Suprapubic skin (tissue), 4 donors: ENCODE measurements at regions not wholly inside any gene's neighbourhood (a gene's known extent, or its start where the extent isn't known, plus 50 kb on each side); places are given as distances from the start of the nearest gene placed in this dataset.

Experiments used
- DNase-seq, 2 donors: peaks; one replicate each; pipeline ENCODE4 v3.0.0-alpha.2; 2019; ENCODE audit warnings: low spot score in 2 of 2
- H3K27ac ChIP-seq: fragments of 200-600 bp; sonication (generic); one replicate; pipeline ENCODE4 v1.5.1; 2019
- H3K27me3 ChIP-seq: fragments of 200-600 bp; sonication (generic); one replicate; pipeline ENCODE4 v1.5.1; 2019
- H3K36me3 ChIP-seq: fragments of 200-600 bp; sonication (generic); one replicate; pipeline ENCODE4 v1.5.1; 2019
- H3K4me1 ChIP-seq: fragments of 200-600 bp; sonication (generic); one replicate; pipeline ENCODE4 v1.5.1; 2019
- H3K4me3 ChIP-seq: fragments of 200-600 bp; sonication (generic); one replicate; pipeline ENCODE4 v1.5.1; 2019; ENCODE audit warnings: mild to moderate bottlenecking
- H3K9me3 ChIP-seq: fragments of 200-600 bp; sonication (generic); one replicate; pipeline ENCODE4 v1.5.1; 2019
- EP300 ChIP-seq: sonication (generic); formaldehyde crosslinking; IDR thresholded peaks from one replicate; pipeline ENCODE4 v1.6.1; 2017; ENCODE audit warnings: antibody characterized with exemption
- POLR2A ChIP-seq, 2 donors: fragments of 450-650 bp; IDR thresholded peaks; one replicate each; pipeline ENCODE4 v1.6.1; 2017; ENCODE audit warnings: antibody characterized with exemption in 2 of 2, mild to moderate bottlenecking in 2 of 2, moderate library complexity in 2 of 2
- POLR2AphosphoS5 ChIP-seq, 3 donors: sonication (generic); formaldehyde crosslinking; IDR thresholded peaks; one replicate each; pipeline ENCODE4 v1.6.1; 2017; ENCODE audit warnings: antibody characterized with exemption in 3 of 3
- WGBS: methylation state at CpG from one replicate; pipeline ENCODE4 v1.1.5; 2018; 5-methylcytosine and 5-hydroxymethylcytosine counted together
- TF ChIP-seq, protein P1 (sequence below), 2 donors: fragments of 200-600 bp in 1 of 2; fragments of 450-650 bp in 1 of 2; sonication (generic) in 1 of 2; IDR thresholded peaks; one replicate each; pipeline ENCODE4 v1.5.1; 2016 to 2019; ENCODE audit warnings: antibody characterized with exemption in 2 of 2, mild to moderate bottlenecking in 1 of 2, moderate library complexity in 1 of 2

DNA sequence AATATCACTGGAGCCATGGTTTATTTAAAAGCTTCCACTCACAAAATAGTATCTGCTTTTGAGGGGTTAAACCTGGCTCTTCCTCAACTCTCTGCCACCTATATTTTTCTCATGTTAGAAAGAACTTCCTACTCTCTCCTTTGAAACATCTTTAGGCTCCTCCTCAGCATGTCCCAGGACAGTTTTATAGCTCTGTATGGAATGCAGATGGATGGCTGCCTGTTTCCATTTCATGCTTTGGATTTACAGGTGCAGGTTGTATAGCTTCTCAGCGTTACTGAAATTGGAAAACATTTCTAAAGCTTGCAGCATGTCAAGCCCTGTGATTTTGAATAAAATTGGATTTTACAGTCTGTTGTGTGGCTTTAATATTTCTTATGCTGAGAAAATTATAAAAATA lies 314.0 kb downstream of the NDFIP2 start:
- no peaks in the 10 kb centered on the region for H3K9me3 ChIP-seq
- DNase-seq = no peak
- no peaks in the 10 kb centered on the region for H3K27me3 ChIP-seq
- TF ChIP-seq, protein P1, sequence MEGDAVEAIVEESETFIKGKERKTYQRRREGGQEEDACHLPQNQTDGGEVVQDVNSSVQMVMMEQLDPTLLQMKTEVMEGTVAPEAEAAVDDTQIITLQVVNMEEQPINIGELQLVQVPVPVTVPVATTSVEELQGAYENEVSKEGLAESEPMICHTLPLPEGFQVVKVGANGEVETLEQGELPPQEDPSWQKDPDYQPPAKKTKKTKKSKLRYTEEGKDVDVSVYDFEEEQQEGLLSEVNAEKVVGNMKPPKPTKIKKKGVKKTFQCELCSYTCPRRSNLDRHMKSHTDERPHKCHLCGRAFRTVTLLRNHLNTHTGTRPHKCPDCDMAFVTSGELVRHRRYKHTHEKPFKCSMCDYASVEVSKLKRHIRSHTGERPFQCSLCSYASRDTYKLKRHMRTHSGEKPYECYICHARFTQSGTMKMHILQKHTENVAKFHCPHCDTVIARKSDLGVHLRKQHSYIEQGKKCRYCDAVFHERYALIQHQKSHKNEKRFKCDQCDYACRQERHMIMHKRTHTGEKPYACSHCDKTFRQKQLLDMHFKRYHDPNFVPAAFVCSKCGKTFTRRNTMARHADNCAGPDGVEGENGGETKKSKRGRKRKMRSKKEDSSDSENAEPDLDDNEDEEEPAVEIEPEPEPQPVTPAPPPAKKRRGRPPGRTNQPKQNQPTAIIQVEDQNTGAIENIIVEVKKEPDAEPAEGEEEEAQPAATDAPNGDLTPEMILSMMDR (IDR thresholded peaks at IDR 0.05) = no peak
- TF ChIP-seq POLR2A (IDR thresholded peaks at IDR 0.05) (no peak), EP300 (no peak), POLR2AphosphoS5 (IDR thresholded peaks at IDR 0.05) (no peak)
- H3K4me1 ChIP-seq = no peaks in the 10 kb centered on the region
- H3K4me3 ChIP-seq = no peak overlapping the region
- WGBS = 57% methylated on average over 1 of the region's 1 CpG
- no peak overlapping the region for H3K27ac ChIP-seq
- H3K36me3 ChIP-seq = no peaks in the 10 kb centered on the region

DNA sequence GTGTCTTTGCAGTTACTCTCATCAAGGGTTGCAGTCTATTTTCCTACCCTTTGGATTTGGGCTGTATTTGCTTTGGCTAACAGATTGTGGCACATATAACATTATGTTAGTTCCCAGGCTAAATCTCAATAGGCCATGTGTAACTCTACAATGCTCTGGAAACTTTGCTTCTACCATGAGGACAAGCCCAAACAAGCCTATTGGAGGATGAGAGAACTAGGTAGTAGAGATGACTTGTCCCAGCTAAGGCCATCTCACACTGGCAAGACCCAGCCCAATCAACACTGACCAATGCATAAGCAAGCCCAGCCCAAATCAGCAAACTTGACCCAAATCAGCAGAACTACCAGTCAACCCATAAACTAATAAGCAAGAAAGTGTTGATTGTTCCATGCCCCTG lies 311.8 kb downstream of the NDFIP2 start:
- Histone ChIP-seq H3K9me3 (no peaks in the 10 kb centered on the region), H3K4me3 (no peak overlapping the region), H3K27ac (no peak overlapping the region), H3K27me3 (no peaks in the 10 kb centered on the region), H3K4me1 (no peaks in the 10 kb centered on the region), H3K36me3 (no peaks in the 10 kb centered on the region)
- TF ChIP-seq POLR2A (IDR thresholded peaks at IDR 0.05) = no peak
- TF ChIP-seq, protein P1 (IDR thresholded peaks at IDR 0.05) = no peak
- no peak for TF ChIP-seq POLR2AphosphoS5 (IDR thresholded peaks at IDR 0.05)
- TF ChIP-seq EP300 = no peak
- DNase-seq = no peak

DNA sequence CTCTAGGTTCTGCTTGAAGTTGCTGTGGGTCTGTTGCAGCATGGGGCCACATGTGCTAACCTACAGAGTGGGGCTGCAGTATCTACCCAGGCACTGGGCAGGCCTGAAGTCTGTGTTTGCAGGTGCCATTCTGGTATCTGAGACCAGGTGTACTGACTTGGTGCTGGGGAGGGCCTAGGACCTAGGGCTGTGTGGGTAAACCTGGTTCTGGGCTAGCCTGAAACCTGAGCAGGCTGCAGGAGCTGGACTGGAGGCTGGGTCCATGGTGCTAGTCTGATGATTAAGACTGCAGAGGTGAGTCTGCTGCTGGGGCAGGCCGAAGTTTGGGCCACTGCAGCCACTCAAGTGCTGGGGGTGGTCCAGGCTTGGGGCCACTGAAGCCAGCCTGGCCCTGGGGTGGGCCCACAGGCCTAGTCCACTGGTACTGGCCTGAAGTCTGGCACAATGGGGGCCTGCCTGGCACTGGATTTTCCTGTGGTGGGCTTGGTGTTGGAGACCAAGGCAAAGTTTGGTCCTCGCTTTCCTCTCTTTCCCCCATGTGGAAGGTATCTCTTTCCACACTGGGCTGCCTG lies 310.6 kb downstream of the NDFIP2 start:
- Histone ChIP-seq H3K4me3 (no peak overlapping the region), H3K27me3 (no peaks in the 10 kb centered on the region), H3K9me3 (no peaks in the 10 kb centered on the region), H3K4me1 (no peaks in the 10 kb centered on the region), H3K27ac (no peak overlapping the region), H3K36me3 (no peaks in the 10 kb centered on the region)
- TF ChIP-seq POLR2AphosphoS5 (IDR thresholded peaks at IDR 0.05) (no peak), EP300 (no peak)
- WGBS = 100% methylated on average over 1 of the region's 2 CpGs
- no peak for DNase-seq

DNA sequence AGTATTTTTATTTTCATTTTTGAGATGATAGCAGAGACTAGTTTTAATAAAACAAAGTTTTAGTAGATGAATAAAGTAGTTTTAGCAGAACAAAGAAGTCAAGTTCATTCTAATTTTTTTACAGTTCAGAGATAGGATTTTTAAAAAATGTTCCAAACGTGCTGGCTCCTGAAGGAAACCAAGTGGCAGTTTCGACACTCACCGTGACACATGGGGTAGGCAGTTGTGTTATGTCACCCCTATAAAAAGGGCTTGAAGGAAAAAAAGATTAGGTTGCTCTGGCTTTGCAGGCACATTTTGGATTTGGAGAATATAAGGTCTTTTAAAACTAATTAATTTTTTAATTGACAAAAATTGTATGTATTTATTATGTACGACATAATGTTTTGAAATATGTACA lies 305.2 kb downstream of the NDFIP2 start:
- H3K4me3 ChIP-seq = no peak overlapping the region
- no peaks in the 10 kb centered on the region for H3K27me3 ChIP-seq
- no peak for TF ChIP-seq EP300
- no peak for TF ChIP-seq POLR2AphosphoS5 (IDR thresholded peaks at IDR 0.05)
- TF ChIP-seq, protein P1 (IDR thresholded peaks at IDR 0.05) = no peak
- no peak for TF ChIP-seq POLR2A (IDR thresholded peaks at IDR 0.05)
- H3K36me3 ChIP-seq = no peaks in the 10 kb centered on the region
- DNase-seq = no peak
- H3K9me3 ChIP-seq = no peaks in the 10 kb centered on the region
- H3K27ac ChIP-seq = no peak overlapping the region
- 85% methylated on average over 4 of the region's 4 CpGs for WGBS
- peaks cover 2% of the 10 kb centered on the region for H3K4me1 ChIP-seq

- Histone ChIP-seq H3K9me3 (no peaks in the 10 kb centered on the region), H3K27me3 (no peaks in the 10 kb centered on the region), H3K4me1 (peaks cover 12% of the 10 kb centered on the region), H3K4me3 (no peak overlapping the region), H3K27ac (no peak overlapping the region), H3K36me3 (no peaks in the 10 kb centered on the region)
- TF ChIP-seq POLR2A (IDR thresholded peaks at IDR 0.05) = no peak
- TF ChIP-seq POLR2AphosphoS5 (IDR thresholded peaks at IDR 0.05) = no peak
- TF ChIP-seq, protein P1 (IDR thresholded peaks at IDR 0.05) = no peak
- no peak for TF ChIP-seq EP300
- 63% methylated on average over 14 of the region's 14 CpGs for WGBS
- DNase-seq = no peak
Observed at GRCh38 chr13:79782541-79783205, 301.7 kb downstream of the NDFIP2 start.
